ENCODE measurements at regions not wholly inside any gene's neighbourhood (a gene's known extent, or its start where the extent isn't known, plus 50 kb on each side); places are given as distances from the start of the nearest gene placed in this dataset.

DNA sequence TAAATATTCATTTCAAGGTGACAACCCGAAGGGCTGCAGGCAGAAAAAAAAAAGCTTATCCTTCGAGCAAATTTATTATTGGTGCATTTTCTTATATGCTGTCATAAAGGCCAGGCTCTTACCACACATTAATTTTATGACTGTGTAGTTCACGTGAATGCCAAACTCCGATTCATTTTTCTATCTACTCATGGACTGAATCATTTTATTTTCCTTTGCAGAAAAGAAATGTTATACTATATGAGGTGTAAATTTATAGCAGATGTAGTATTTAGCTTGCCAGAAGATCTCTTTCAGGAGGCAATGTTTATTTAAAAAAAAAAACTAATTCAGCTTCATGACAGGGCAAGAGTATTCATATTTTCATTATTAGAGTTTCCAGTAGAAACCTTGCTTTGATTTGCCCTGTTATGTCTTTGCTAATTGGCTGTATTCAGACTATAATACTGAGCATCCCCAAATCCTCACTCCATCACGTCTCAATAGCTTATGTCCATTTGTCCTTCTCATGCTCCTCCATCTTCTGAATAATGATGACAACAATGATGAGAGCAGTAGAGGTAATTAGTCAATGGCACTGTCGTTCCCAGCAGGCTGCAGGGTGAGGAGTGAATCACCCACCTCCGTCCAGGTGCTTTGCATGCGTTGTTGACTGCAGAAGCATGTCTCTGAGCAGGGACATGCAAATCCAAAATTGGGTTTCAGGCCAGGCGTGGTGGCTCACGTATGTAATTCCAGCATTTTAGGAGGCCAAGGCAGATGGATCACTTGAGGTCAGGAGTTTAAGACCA, 101.1 kb upstream of the RAB12 start:
- H2BK5ac ChIP-seq (ENCODE audit: low read depth, low read length, poor library complexity): no peak overlapping the region
- WGBS (ENCODE audit: extremely low coverage, insufficient coverage, insufficient read length): no CpG with 5 or more reads among the region's 10 CpGs
- no peak overlapping the region for H4K91ac ChIP-seq (ENCODE audit: low read depth, low read length)
- no peak overlapping the region for H2AFZ ChIP-seq (ENCODE audit: insufficient read depth, low read length, poor library complexity)
- no peak overlapping the region for H3K9ac ChIP-seq (ENCODE audit: low read length)
- no peak overlapping the region for H3K14ac ChIP-seq (ENCODE audit: low read length)
- H3K79me1 ChIP-seq (ENCODE audit: low read length): no peaks in the 10 kb centered on the region
- H3K36me3 ChIP-seq (ENCODE audit: control insufficient read depth in 1 of 2, insufficient read depth in 2 of 2, low read length in 2 of 2): no peaks in the 10 kb centered on the region
- no peak overlapping the region for H3K23ac ChIP-seq (ENCODE audit: low read length)
- peaks cover 2% of the 10 kb centered on the region for H3K9me3 ChIP-seq (ENCODE audit: insufficient read depth, low read depth, low read length)
- DNase-seq: no peak
- no peak overlapping the region for H2BK12ac ChIP-seq (ENCODE audit: low read length)
- no peak overlapping the region for H2AK5ac ChIP-seq (ENCODE audit: low read length)
- no peaks in the 10 kb centered on the region for H3K27me3 ChIP-seq (ENCODE audit: insufficient read depth, low read length)
- no peak overlapping the region for H4K12ac ChIP-seq (ENCODE audit: low read depth, low read length)
- no peak overlapping the region for H2BK120ac ChIP-seq (ENCODE audit: insufficient read depth, low read length, poor library complexity)
- no peak overlapping the region for H4K8ac ChIP-seq (ENCODE audit: low read depth, low read length)
- no peaks in the 10 kb centered on the region for H3K79me2 ChIP-seq (ENCODE audit: control insufficient read depth, insufficient read depth, low read length, poor library complexity)
- H3K4me3 ChIP-seq (ENCODE audit: low read depth, low read length): peak overlapping the region; percentile 39
- no peak overlapping the region for H3K4me2 ChIP-seq (ENCODE audit: low read length)
- no peak overlapping the region for H3K4ac ChIP-seq (ENCODE audit: low read depth, low read length)
- H3K4me1 ChIP-seq (ENCODE audit: control insufficient read depth in 1 of 2, insufficient read depth in 2 of 2, low read length in 2 of 2): no peaks in the 10 kb centered on the region
- no peak overlapping the region for H3K27ac ChIP-seq (ENCODE audit: low read depth, low read length)
- no peak overlapping the region for H3K18ac ChIP-seq (ENCODE audit: low read length)

GRCh38 chr18:8513249-8513648, 96.0 kb upstream of the RAB12 start:
- Histone ChIP-seq H3K4ac (ENCODE audit: low read depth, low read length) (no peak overlapping the region), H3K4me2 (ENCODE audit: low read length) (no peak overlapping the region), H2BK12ac (ENCODE audit: low read length) (no peak overlapping the region), H4K12ac (ENCODE audit: low read depth, low read length) (no peak overlapping the region), H4K8ac (ENCODE audit: low read depth, low read length) (no peak overlapping the region), H3K9ac (ENCODE audit: low read length) (no peak overlapping the region), H3K79me1 (ENCODE audit: low read length) (no peaks in the 10 kb centered on the region), H3K4me1 (ENCODE audit: control insufficient read depth in 1 of 2, insufficient read depth in 2 of 2, low read length in 2 of 2) (no peaks in the 10 kb centered on the region), H3K36me3 (ENCODE audit: control insufficient read depth in 1 of 2, insufficient read depth in 2 of 2, low read length in 2 of 2) (no peaks in the 10 kb centered on the region), H2BK120ac (ENCODE audit: insufficient read depth, low read length, poor library complexity) (no peak overlapping the region), H3K4me3 (ENCODE audit: low read depth, low read length) (no peak overlapping the region), H3K27me3 (ENCODE audit: insufficient read depth, low read length) (no peaks in the 10 kb centered on the region), H2BK5ac (ENCODE audit: low read depth, low read length, poor library complexity) (no peak overlapping the region), H3K9me3 (ENCODE audit: insufficient read depth, low read depth, low read length) (peaks cover 2% of the 10 kb centered on the region), H2AK5ac (ENCODE audit: low read length) (no peak overlapping the region), H3K79me2 (ENCODE audit: control insufficient read depth, insufficient read depth, low read length, poor library complexity) (no peaks in the 10 kb centered on the region), H4K91ac (ENCODE audit: low read depth, low read length) (no peak overlapping the region), H3K23ac (ENCODE audit: low read length) (no peak overlapping the region), H2AFZ (ENCODE audit: insufficient read depth, low read length, poor library complexity) (no peak overlapping the region), H3K14ac (ENCODE audit: low read length) (no peak overlapping the region), H3K18ac (ENCODE audit: low read length) (no peak overlapping the region), H3K27ac (ENCODE audit: low read depth, low read length) (no peak overlapping the region)
- no peak for DNase-seq
- no CpG with 5 or more reads among the region's 5 CpGs for WGBS (ENCODE audit: extremely low coverage, insufficient coverage, insufficient read length)

DNA sequence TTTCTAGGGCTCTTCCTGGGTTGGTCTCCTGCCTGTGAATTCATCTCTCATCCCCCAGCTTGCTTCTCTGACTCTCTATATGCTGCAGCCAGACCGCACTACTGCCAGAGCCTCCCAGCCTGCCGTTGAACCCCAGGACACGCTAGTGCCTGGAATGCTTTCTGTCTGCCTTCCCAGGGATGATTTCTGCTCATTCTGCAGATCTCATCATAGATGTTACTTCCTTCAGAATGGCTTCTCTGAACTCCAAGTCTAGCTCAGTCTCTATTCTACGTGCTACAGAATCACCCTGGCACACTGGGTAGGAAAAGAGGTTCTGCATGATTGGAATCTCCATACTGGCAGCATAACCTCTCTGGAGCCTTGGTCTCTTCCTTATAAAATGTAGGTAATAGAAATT, 94.8 kb upstream of the RAB12 start:
- Histone ChIP-seq H3K27me3 (ENCODE audit: insufficient read depth, low read length) (no peaks in the 10 kb centered on the region), H2BK5ac (ENCODE audit: low read depth, low read length, poor library complexity) (no peak overlapping the region), H3K27ac (ENCODE audit: low read depth, low read length) (no peak overlapping the region), H2AK5ac (ENCODE audit: low read length) (no peak overlapping the region), H2AFZ (ENCODE audit: insufficient read depth, low read length, poor library complexity) (no peak overlapping the region), H3K79me2 (ENCODE audit: control insufficient read depth, insufficient read depth, low read length, poor library complexity) (no peaks in the 10 kb centered on the region), H3K4me3 (ENCODE audit: low read depth, low read length) (no peak overlapping the region), H3K23ac (ENCODE audit: low read length) (no peak overlapping the region), H3K4ac (ENCODE audit: low read depth, low read length) (no peak overlapping the region), H3K9me3 (ENCODE audit: insufficient read depth, low read depth, low read length) (no peaks in the 10 kb centered on the region), H4K12ac (ENCODE audit: low read depth, low read length) (no peak overlapping the region), H4K8ac (ENCODE audit: low read depth, low read length) (no peak overlapping the region), H3K79me1 (ENCODE audit: low read length) (no peaks in the 10 kb centered on the region), H2BK12ac (ENCODE audit: low read length) (no peak overlapping the region), H3K9ac (ENCODE audit: low read length) (no peak overlapping the region), H2BK120ac (ENCODE audit: insufficient read depth, low read length, poor library complexity) (no peak overlapping the region), H3K4me1 (ENCODE audit: control insufficient read depth in 1 of 2, insufficient read depth in 2 of 2, low read length in 2 of 2) (no peaks in the 10 kb centered on the region), H3K36me3 (ENCODE audit: control insufficient read depth in 1 of 2, insufficient read depth in 2 of 2, low read length in 2 of 2) (no peaks in the 10 kb centered on the region), H3K4me2 (ENCODE audit: low read length) (no peak overlapping the region), H3K18ac (ENCODE audit: low read length) (no peak overlapping the region), H3K14ac (ENCODE audit: low read length) (no peak overlapping the region), H4K91ac (ENCODE audit: low read depth, low read length) (no peak overlapping the region)
- no CpG with 5 or more reads among the region's 4 CpGs for WGBS (ENCODE audit: extremely low coverage, insufficient coverage, insufficient read length)
- no peak for DNase-seq

GRCh38 chr18:8515142-8515865, 93.9 kb upstream of the RAB12 start:
- no peak overlapping the region for H3K23ac ChIP-seq (ENCODE audit: low read length)
- H2BK5ac ChIP-seq (ENCODE audit: low read depth, low read length, poor library complexity): no peak overlapping the region
- no peak for DNase-seq
- no peak overlapping the region for H2AFZ ChIP-seq (ENCODE audit: insufficient read depth, low read length, poor library complexity)
- no peak overlapping the region for H3K18ac ChIP-seq (ENCODE audit: low read length)
- no peaks in the 10 kb centered on the region for H3K4me1 ChIP-seq (ENCODE audit: control insufficient read depth in 1 of 2, insufficient read depth in 2 of 2, low read length in 2 of 2)
- no peak overlapping the region for H4K8ac ChIP-seq (ENCODE audit: low read depth, low read length)
- H3K27ac ChIP-seq (ENCODE audit: low read depth, low read length): no peak overlapping the region
- H3K9ac ChIP-seq (ENCODE audit: low read length): no peak overlapping the region
- no peaks in the 10 kb centered on the region for H3K36me3 ChIP-seq (ENCODE audit: control insufficient read depth in 1 of 2, insufficient read depth in 2 of 2, low read length in 2 of 2)
- no peak overlapping the region for H2AK5ac ChIP-seq (ENCODE audit: low read length)
- H4K91ac ChIP-seq (ENCODE audit: low read depth, low read length): no peak overlapping the region
- peak overlapping the region; percentile 45 for H3K4me3 ChIP-seq (ENCODE audit: low read depth, low read length)
- no peaks in the 10 kb centered on the region for H3K79me1 ChIP-seq (ENCODE audit: low read length)
- no peak overlapping the region for H3K14ac ChIP-seq (ENCODE audit: low read length)
- no peak overlapping the region for H3K4me2 ChIP-seq (ENCODE audit: low read length)
- no peak overlapping the region for H2BK12ac ChIP-seq (ENCODE audit: low read length)
- WGBS (ENCODE audit: extremely low coverage, insufficient coverage, insufficient read length): no CpG with 5 or more reads among the region's 9 CpGs
- no peaks in the 10 kb centered on the region for H3K79me2 ChIP-seq (ENCODE audit: control insufficient read depth, insufficient read depth, low read length, poor library complexity)
- H3K9me3 ChIP-seq (ENCODE audit: insufficient read depth, low read depth, low read length): no peaks in the 10 kb centered on the region
- H4K12ac ChIP-seq (ENCODE audit: low read depth, low read length): no peak overlapping the region
- H3K27me3 ChIP-seq (ENCODE audit: insufficient read depth, low read length): no peaks in the 10 kb centered on the region
- no peak overlapping the region for H2BK120ac ChIP-seq (ENCODE audit: insufficient read depth, low read length, poor library complexity)
- no peak overlapping the region for H3K4ac ChIP-seq (ENCODE audit: low read depth, low read length)

Data from trophoblast cell (in vitro differentiated cells and primary cell).